Neural cell (in vitro differentiated cells): ENCODE measurements at regions not wholly inside any gene's neighbourhood (a gene's known extent, or its start where the extent isn't known, plus 50 kb on each side); places are given as distances from the start of the nearest gene placed in this dataset.

Experiments
- CTCF ChIP-seq: fragments of 450-650 bp; IDR thresholded peaks from 2 replicates; pipeline ENCODE4 v1.5.1; 2014; ENCODE audit warnings: antibody characterized with exemption, mild to moderate bottlenecking, moderate library complexity; ENCODE audit not compliant: poor library complexity, severe bottlenecking
- EP300 ChIP-seq: fragments of 450-650 bp; conservative IDR thresholded peaks from 2 replicates; pipeline ENCODE4 v1.6.1; 2014; ENCODE audit warnings: antibody characterized with exemption, mild to moderate bottlenecking, moderate library complexity; ENCODE audit not compliant: poor library complexity, severe bottlenecking
- EZH2 ChIP-seq: fragments of 200-600, 300-800 bp; shearing (Covaris generic), sonication (generic); IDR thresholded peaks from 2 replicates; pipeline ENCODE4 v1.6.1; 2014; ENCODE audit warnings: antibody characterized with exemption, low read length, borderline replicate concordance, mild to moderate bottlenecking; ENCODE audit not compliant: insufficient read depth, poor library complexity, severe bottlenecking
- MXI1 ChIP-seq: fragments of 450-650 bp; conservative IDR thresholded peaks from 2 replicates; pipeline ENCODE4 v1.6.1; 2014; ENCODE audit warnings: antibody characterized with exemption, mild to moderate bottlenecking; ENCODE audit not compliant: poor library complexity, severe bottlenecking
- POLR2AphosphoS5 ChIP-seq: IDR thresholded peaks from 2 replicates; pipeline ENCODE4 v1.6.1; 2012
- RAD21 ChIP-seq: fragments of 450-650 bp; conservative IDR thresholded peaks from 2 replicates; pipeline ENCODE4 v1.6.1; 2014; ENCODE audit warnings: antibody characterized with exemption, mild to moderate bottlenecking, moderate library complexity
- REST ChIP-seq: IDR thresholded peaks from 2 replicates; pipeline ENCODE4 v1.6.1; 2012; ENCODE audit warnings: borderline replicate concordance
- SMC3 ChIP-seq: fragments of 450-650 bp; conservative IDR thresholded peaks from 2 replicates; pipeline ENCODE4 v1.6.1; 2014; ENCODE audit warnings: antibody characterized with exemption, mild to moderate bottlenecking, moderate library complexity; ENCODE audit not compliant: poor library complexity
- TAF1 ChIP-seq: IDR thresholded peaks from 2 replicates; pipeline ENCODE4 v1.6.1; 2012; ENCODE audit warnings: low read depth

GRCh38 chr6:20008131-20008530 lies 171.0 kb downstream of the ID4 start:
- TF ChIP-seq CTCF (no peak), MXI1 (no peak), EP300 (no peak), EZH2 (no peak), RAD21 (no peak), REST (no peak), TAF1 (no peak), POLR2AphosphoS5 (no peak), SMC3 (no peak)
